BE2C (cell line): ENCODE measurements at regions not wholly inside any gene's neighbourhood (a gene's known extent, or its start where the extent isn't known, plus 50 kb on each side); places are given as distances from the start of the nearest gene placed in this dataset.

Experiments used
- DNase-seq: peaks from one replicate; pipeline ENCODE4 v3.0.0-alpha.2; 2020
- H3K27me3 ChIP-seq: fragments of 250-450 bp; sonication (Bioruptor Pico); 2 replicates; pipeline ENCODE4 v1.5.1; 2020; ENCODE audit warnings: mild to moderate bottlenecking
- H3K36me3 ChIP-seq: fragments of 250-450 bp; sonication (Bioruptor Pico); 2 replicates; pipeline ENCODE4 v1.5.1; 2020; ENCODE audit warnings: mild to moderate bottlenecking
- H3K4me1 ChIP-seq: fragments of 250-450 bp; sonication (Bioruptor Pico); 2 replicates; pipeline ENCODE4 v1.5.1; 2020
- H3K4me3 ChIP-seq: 2 replicates; pipeline ENCODE4 v1.5.1; 2011; ENCODE audit warnings: low read depth, low read length
- H3K9me3 ChIP-seq: fragments of 250-450 bp; sonication (Bioruptor Pico); 2 replicates; pipeline ENCODE4 v1.5.1; 2020
- TF ChIP-seq, protein P1 (sequence below): IDR thresholded peaks from 2 replicates; pipeline ENCODE4 v1.5.1; 2012; ENCODE audit warnings: mild to moderate bottlenecking, low read depth, low read length

DNA sequence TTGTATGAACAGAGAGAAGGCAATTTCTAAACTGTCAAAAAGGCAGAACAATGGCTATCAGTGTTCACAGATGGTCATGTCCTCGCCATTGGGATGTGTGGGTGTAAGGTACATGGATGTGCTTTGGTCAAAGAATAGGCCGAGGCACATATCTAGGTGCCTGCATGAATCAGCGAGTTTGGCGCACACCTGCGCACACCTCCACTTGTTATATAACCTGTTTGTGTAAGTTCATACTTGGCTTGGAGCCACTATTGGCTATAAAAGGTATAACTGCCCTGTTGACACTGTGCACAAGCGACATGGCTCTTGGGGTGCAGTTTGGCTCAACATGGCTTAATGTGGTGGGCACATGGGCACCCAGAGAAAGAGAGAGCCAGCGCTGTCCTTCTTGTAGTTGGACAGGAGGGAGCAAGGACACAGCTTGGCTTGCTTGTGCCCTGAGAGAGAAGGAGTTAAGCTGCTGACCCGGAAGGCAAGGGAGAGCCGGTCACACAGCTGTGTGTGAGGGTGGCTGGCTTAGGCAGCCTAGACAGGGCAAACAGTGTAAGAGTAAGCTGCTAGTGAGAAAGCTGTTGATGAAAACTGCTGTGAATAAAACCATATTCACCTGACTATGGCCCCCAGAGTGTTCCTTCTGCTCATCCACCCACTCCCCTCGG is 499.1 kb downstream of the KCNJ2 start:
- TF ChIP-seq, protein P1, sequence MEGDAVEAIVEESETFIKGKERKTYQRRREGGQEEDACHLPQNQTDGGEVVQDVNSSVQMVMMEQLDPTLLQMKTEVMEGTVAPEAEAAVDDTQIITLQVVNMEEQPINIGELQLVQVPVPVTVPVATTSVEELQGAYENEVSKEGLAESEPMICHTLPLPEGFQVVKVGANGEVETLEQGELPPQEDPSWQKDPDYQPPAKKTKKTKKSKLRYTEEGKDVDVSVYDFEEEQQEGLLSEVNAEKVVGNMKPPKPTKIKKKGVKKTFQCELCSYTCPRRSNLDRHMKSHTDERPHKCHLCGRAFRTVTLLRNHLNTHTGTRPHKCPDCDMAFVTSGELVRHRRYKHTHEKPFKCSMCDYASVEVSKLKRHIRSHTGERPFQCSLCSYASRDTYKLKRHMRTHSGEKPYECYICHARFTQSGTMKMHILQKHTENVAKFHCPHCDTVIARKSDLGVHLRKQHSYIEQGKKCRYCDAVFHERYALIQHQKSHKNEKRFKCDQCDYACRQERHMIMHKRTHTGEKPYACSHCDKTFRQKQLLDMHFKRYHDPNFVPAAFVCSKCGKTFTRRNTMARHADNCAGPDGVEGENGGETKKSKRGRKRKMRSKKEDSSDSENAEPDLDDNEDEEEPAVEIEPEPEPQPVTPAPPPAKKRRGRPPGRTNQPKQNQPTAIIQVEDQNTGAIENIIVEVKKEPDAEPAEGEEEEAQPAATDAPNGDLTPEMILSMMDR = no peak
- Histone ChIP-seq H3K9me3 (no peaks in the 10 kb centered on the region), H3K27me3 (peaks cover 4% of the 10 kb centered on the region; the same call in 1 of the 2 replicates), H3K4me1 (no peaks in the 10 kb centered on the region), H3K36me3 (no peaks in the 10 kb centered on the region), H3K4me3 (no peak overlapping the region)
- no peak for DNase-seq

DNA sequence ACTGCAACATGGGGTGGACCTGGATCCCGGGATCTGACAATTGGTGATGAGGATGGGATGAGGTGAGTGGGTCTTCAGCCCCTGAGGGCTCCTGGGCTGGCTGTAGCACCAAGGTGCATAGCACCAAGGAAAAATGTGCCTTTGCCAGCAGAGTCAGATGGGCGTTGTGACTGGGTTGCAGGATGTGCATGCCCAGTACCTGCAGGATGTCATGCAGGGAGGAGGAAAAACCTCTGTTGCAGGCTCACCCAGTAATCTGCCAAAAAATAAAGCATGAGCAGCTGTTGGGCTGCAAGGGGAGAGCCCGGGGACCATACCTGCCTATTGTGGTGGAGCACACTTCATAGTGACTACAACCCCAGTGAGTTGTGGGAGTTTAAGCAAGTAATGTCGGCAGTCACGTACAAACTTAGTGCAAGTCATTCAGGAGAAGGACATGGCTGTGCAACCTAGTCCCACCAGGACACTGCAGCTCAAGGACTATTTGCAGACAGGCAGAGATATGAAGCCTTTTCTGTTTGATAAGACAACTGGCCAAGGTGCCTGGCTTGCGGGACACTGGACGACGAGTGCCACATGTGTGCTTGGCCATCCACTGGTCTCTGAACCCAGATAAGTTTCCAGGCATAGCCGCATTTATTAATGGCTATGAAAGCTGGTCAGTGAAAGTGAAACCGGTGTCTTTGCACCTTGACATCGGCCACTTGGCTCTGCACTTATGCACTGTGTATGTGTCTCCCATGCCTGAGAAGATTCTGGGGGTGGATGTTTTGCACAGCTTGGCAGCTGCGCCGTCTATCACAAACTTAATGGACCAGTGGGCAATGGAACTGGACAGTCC is 499.8 kb downstream of the KCNJ2 start:
- DNase-seq = no peak
- H3K27me3 ChIP-seq = 0 out of 2 replicates have a peak, but pooled peaks cover 3% of the 10 kb centered on the region
- H3K36me3 ChIP-seq = no peaks in the 10 kb centered on the region
- H3K4me1 ChIP-seq = no peaks in the 10 kb centered on the region
- TF ChIP-seq, protein P1 = no peak
- H3K4me3 ChIP-seq = no peak overlapping the region
- H3K9me3 ChIP-seq = no peaks in the 10 kb centered on the region

DNA sequence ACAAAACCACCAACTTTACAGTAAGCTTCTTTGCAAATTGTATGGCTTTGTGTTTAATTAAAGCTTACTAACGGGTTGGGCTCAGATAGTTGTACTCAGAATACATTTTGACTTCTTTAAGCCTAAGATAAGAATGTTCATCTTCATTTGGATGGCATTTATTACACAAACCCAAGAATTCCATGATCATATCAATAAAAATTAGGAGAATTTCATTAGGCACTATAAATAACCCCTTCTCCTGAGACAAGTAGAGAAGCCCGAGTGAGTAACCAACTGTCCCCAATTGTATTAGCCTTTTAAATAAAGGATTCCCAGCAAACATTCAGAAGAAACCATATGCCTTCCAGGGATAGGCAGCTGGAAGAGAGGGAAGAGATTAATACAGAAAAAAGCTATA is 504.7 kb downstream of the KCNJ2 start:
- TF ChIP-seq, protein P1 = no peak
- DNase-seq = no peak
- no peaks in the 10 kb centered on the region for H3K36me3 ChIP-seq
- H3K4me3 ChIP-seq = no peak overlapping the region
- no peaks in the 10 kb centered on the region for H3K4me1 ChIP-seq
- H3K27me3 ChIP-seq = peaks cover 2% of the 10 kb centered on the region; the same call in 1 of the 2 replicates
- no peaks in the 10 kb centered on the region for H3K9me3 ChIP-seq

DNA sequence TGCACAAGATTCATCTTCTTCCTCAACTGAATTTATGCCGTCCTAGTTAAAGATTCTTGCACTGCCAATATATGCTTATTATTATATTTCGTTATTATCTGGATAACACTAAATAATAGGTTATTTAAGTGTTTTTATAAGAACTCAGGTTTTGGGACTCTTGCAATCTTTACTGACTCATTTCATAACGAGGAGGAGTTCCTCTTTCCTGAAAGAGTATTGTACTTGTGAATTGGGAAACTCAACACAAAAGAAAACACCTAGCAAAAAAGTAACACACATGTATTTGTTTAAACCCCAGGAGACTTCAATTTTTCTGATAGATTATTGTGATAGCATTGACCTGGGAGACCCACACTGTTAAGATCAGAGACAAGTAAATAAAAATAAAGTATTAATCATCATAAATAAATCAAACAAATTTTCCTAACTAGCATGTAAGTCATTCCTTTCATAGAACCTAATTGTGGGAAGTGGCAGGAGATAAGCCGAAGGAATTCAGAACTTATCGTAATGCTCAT is 505.8 kb downstream of the KCNJ2 start:
- H3K9me3 ChIP-seq = no peaks in the 10 kb centered on the region
- no peaks in the 10 kb centered on the region for H3K4me1 ChIP-seq
- H3K36me3 ChIP-seq = no peaks in the 10 kb centered on the region
- peaks cover 5% of the 10 kb centered on the region; the same call in 1 of the 2 replicates for H3K27me3 ChIP-seq
- TF ChIP-seq, protein P1 = no peak
- no peak for DNase-seq
- no peak overlapping the region for H3K4me3 ChIP-seq

DNA sequence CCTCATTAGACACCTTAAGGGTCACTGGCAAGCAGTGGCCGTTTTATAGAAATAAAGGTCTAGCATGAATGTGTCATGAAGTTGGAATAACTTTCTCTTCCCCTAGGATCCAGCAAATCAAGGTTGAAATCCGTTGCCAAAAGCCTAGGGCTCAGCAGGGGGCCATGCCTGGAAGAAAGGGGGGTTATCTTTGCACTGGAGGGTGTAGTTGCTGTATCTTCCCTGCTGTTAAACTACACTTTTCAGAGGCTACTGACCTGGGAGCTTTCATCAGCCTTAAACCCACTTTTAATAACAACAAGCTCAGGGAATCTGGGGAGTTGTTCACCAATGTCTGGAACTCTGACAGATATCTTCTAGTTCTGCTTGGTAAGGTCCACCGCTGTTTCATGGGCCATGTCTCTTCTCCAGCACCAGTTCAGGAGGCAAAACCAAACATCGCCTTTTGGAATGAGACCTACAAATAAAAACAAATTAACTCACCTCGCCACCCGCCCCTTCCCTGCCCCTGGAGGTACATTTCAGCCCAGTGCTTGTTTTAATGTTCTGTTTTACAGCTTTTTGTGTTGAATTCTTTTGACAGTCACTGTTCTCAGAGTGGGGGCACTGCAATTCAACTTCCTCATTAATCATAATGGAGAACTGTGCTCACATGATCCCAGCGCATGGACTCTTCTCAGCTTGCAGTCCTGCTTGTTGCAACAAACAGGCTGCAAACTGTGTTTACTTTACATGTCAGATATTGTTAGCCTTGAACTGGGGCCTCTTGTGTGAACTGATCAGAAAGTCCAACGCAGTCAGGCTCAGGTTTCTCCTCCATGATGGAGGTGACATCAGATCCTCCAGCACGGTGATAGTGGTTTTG is 508.7 kb downstream of the KCNJ2 start:
- TF ChIP-seq, protein P1 = no peak
- H3K27me3 ChIP-seq = peaks cover 7% of the 10 kb centered on the region; the same call in 1 of the 2 replicates
- no peaks in the 10 kb centered on the region for H3K9me3 ChIP-seq
- DNase-seq = no peak
- no peak overlapping the region for H3K4me3 ChIP-seq
- H3K36me3 ChIP-seq = no peaks in the 10 kb centered on the region
- no peaks in the 10 kb centered on the region for H3K4me1 ChIP-seq
